GM12864 (cell line): ENCODE measurements at regions not wholly inside any gene's neighbourhood (a gene's known extent, or its start where the extent isn't known, plus 50 kb on each side); places are given as distances from the start of the nearest gene placed in this dataset.

Experiments
- DNase-seq: peaks from one replicate; pipeline ENCODE4 v3.0.0-alpha.2; 2011; ENCODE audit warnings: low read depth
- H3K4me3 ChIP-seq: 2 replicates; pipeline ENCODE4 v1.5.1; 2011; ENCODE audit warnings: mild to moderate bottlenecking, low read depth, low read length, control low read depth
- TF ChIP-seq, protein P1 (sequence below): IDR thresholded peaks from 2 replicates; pipeline ENCODE4 v1.5.1; 2011; ENCODE audit warnings: low read depth, mild to moderate bottlenecking, moderate library complexity, low read length, control low read depth, inconsistent platforms; ENCODE audit errors: missing control alignments

DNA sequence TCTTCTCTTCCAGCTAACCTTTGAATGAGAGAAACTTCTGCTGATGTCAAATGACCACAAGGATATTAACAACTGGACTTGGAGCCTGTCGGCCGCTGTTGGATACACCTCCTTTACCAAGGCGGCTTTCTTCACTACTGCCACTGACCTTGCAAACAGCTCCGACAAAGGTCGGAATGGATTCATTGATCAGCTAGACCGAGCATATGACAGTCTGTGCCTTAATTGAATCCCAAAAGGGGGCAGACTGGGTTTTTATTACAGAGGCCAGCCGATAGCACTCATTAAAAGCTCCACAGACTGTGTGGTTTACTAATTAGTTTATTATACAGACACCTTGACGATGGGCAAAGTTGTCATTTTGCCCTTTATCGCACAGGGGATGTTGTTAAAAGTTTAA, 394.5 kb downstream of the RERGL start:
- TF ChIP-seq, protein P1, sequence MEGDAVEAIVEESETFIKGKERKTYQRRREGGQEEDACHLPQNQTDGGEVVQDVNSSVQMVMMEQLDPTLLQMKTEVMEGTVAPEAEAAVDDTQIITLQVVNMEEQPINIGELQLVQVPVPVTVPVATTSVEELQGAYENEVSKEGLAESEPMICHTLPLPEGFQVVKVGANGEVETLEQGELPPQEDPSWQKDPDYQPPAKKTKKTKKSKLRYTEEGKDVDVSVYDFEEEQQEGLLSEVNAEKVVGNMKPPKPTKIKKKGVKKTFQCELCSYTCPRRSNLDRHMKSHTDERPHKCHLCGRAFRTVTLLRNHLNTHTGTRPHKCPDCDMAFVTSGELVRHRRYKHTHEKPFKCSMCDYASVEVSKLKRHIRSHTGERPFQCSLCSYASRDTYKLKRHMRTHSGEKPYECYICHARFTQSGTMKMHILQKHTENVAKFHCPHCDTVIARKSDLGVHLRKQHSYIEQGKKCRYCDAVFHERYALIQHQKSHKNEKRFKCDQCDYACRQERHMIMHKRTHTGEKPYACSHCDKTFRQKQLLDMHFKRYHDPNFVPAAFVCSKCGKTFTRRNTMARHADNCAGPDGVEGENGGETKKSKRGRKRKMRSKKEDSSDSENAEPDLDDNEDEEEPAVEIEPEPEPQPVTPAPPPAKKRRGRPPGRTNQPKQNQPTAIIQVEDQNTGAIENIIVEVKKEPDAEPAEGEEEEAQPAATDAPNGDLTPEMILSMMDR, result no peak
- H3K4me3 ChIP-seq, result no peak overlapping the region
- DNase-seq, result no peak

- H3K4me3 ChIP-seq, result no peak overlapping the region
- no peak for DNase-seq
- TF ChIP-seq, protein P1, result no peak
Observed at GRCh38 chr12:17691369-17691768, 398.6 kb downstream of the RERGL start.

- TF ChIP-seq, protein P1, result no peak
Observed at GRCh38 chr12:17680220-17680619, 409.8 kb downstream of the RERGL start.

DNA sequence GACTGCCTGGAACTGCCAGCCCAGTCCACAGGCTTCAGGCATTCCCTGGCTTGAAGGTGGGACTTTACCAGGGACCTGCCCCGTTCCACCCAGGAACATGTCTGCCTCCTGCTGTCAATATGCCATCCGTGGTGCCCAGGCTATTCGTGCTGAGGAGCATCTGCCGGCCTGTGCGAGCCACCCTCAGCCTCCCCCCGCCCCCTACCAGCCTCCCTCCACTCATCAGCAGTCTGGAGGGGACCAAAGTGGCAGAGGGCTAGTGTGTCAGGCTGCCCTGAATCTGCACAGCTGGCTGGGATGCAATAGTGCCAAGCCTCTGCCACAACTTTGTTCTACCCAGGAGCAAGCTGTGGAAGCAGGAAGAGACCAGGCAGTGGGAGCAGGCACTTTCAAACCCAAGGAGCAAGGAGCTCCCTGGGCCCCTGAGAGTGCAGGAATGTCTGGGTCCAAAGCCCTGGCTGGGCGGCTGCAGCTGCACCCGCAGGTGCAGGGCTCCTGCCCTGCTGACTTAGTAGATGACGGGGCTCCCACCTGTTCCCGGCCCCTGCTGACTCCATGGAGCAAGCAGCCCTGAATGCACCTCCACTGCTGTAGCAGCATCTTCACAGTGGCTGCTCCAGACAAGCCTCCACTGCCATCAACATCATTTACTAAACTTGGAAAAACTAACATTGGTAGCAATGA, 423.2 kb downstream of the RERGL start:
- DNase-seq, result no peak
- no peak overlapping the region for H3K4me3 ChIP-seq
- TF ChIP-seq, protein P1, result no peak

More at GRCh38 chr12:17680220-17680619, 409.8 kb downstream of the RERGL start:
- no peak for DNase-seq
- H3K4me3 ChIP-seq, result no peak overlapping the region

DNA sequence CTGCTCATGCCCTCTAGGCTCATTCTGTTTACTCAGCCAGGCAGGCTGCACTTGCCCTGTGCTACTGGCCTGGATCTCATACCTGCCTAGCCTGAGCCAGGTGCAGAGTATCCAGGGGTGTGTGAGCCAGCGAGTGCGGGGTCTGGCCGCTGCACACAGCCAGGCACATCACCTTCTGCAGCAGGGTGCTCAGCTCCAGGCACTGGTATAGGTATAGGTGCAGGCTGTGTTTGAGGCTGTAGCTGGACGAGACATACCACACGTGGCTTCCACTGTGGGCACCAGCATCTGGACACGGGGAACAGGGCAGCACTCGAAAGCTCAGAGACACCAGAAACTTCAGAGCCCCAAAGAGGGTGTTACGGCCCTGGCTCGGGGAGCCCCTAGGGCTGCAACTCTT, 424.2 kb downstream of the RERGL start:
- DNase-seq, result no peak
- TF ChIP-seq, protein P1, result no peak
- H3K4me3 ChIP-seq, result no peak overlapping the region

DNA sequence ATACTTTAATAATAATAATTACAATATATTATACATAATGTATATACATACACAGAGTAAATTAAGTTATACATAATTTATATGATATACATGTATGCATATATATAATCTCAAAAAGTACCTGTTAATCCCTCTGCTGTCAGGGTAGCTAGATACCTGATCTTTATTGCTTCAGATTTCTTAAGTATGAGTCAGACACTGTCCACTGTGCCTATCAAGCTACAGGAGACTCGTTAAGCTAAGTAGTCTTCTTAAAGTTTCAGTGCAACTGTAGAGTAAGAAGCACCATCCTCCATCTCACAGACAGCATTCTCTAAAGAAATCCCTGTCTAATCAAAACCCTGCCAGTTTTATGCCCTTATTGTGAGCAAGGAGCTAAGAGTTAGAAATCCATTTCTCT, 428.7 kb downstream of the RERGL start:
- H3K4me3 ChIP-seq, result no peak overlapping the region
- TF ChIP-seq, protein P1, result no peak
- no peak for DNase-seq

GRCh38 chr12:17652436-17652835, 437.6 kb downstream of the RERGL start:
- TF ChIP-seq, protein P1, result no peak
- DNase-seq, result no peak
- no peak overlapping the region for H3K4me3 ChIP-seq
